CD4-positive, alpha-beta T cell treated with Interleukin-15 for 4 hours (primary cell): ENCODE measurements at regions not wholly inside any gene's neighbourhood (a gene's known extent, or its start where the extent isn't known, plus 50 kb on each side); places are given as distances from the start of the nearest gene placed in this dataset.
"Not testable (repeated sequence)": the region's sequence is repeated elsewhere in the genome, so short reads cannot be mapped to it uniquely, and the experiment has no call there.

Experiments
- DNase-seq: peaks from one replicate; pipeline ENCODE4 v3.0.0-alpha.2; 2020; ENCODE audit warnings: low spot score

- DNase-seq, result no peak
Measured at GRCh38 chr2:125364192-125364983, 1291.6 kb upstream of the GYPC start.

DNA sequence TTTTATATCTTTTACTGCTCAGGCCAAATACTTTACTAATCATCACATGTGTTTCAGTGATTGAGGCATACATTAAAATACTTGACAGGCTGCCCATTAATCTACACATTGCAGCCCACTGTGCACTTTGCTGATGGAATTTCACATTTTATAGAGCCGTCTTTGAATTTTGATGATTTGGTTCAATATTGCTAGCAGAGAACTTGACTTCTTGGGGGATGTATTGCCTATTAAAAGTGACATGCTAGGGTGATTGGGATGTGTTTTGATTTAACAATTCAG lies 1291.0 kb upstream of the GYPC start:
- no peak for DNase-seq

DNA sequence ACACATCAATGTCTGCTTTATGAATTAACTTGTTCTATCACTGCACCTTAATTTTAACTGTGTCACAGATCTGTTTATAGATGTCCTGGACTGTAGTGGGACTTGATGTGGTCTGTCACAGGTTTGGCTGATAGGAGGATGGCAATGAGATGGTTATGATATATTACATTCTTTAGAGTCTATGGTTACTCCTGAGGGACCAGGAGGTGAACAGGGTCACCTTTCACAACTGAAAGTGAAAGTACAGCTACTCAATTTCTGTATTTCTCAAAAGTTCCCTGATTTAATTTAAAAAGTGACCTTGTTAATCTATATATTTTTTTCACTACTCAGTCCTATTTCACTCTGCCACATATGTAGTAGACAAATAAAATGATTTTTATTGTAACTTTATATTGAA lies 1284.1 kb upstream of the GYPC start:
- no peak for DNase-seq

GRCh38 chr2:125373293-125373692 lies 1282.7 kb upstream of the GYPC start:
- no peak for DNase-seq

GRCh38 chr2:125386074-125386473 lies 1269.9 kb upstream of the GYPC start:
- DNase-seq, result no peak

GRCh38 chr2:125397535-125398251 lies 1258.3 kb upstream of the GYPC start:
- no peak for DNase-seq

DNA sequence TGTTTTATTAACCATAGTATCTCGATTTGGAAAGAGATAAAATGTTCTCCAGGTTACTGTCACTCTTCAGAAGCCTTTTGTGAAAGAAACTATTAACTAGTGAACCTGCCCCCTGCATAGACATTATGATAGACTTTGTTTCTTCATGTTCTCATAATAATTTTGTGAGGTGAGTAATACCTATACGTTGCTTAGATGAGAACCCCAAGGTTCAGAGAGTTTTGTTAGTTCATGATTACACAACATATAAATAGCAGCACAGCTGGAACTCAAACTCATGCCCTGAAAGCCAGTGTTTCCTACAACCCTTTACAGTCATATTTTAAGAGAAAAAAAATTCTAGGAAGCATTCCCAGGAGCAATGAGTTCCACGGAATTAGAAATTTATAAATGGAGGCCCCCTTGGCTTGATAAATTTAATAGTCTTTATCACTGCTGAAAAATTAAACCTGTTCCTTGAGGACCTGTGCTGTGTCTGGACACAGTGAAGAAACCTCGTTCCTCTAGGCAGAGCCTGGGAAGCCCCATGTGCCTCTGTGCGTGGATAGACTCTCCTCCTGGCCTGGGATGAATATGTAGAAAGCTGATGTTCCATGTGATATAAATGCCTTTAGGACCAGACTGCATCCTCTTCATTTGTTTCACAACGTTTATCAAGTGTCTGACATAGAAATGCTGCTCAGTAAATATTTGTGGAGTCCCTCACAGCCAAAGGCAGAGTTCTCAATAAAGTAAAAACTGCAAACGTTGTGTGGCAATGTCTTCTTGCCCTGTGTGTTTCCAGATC lies 1257.0 kb upstream of the GYPC start:
- no peak for DNase-seq

DNA sequence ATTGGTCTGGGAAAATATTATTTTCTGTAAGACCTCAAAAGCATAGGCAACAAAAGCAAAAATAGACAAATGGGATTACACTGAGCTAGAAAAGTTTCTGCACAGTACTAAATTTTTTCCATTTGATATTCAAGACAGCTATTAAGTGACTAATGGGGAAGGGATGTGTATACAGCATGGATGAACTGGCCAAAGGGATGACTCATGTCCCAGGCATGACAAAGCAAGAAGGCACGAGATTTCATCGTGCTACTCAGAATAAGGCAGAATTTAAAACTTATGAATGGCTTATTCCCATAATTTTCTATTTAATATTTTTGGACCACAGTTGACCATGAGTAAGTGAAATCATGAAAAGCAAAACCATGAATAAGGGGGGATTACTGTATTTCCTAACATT lies 1250.1 kb upstream of the GYPC start:
- DNase-seq, result no peak

DNA sequence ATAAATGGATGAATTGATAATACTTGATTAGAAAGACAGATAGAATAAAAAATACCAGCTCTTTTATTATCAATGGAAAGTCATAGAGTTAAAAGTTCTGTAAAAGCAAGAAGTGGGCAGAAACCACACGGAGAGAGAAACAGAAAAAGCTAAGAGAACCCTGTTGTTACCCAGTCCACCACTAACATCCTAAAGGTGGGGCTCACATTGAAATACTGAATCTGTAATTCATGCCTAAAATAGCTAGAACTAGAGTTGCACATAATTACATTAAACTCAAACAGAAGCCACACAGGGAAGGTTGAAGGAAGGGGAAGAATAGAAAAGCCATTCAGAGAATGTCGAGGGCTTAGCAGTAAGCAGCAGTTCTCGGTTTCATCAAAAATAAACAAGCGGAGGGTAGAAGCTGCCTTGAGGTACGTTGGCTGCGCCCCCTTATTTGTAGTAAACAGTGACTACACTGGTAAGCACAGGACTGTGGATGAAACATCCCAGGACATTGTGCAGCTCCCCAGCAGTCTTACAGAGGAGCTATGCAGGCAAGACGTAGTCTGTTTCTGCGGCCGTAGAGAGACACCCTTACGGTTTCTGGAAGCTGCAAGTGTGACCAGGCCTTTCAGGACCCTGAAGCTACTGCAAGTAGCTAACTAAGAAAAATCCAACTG lies 1247.0 kb upstream of the GYPC start:
- no peak for DNase-seq

DNA sequence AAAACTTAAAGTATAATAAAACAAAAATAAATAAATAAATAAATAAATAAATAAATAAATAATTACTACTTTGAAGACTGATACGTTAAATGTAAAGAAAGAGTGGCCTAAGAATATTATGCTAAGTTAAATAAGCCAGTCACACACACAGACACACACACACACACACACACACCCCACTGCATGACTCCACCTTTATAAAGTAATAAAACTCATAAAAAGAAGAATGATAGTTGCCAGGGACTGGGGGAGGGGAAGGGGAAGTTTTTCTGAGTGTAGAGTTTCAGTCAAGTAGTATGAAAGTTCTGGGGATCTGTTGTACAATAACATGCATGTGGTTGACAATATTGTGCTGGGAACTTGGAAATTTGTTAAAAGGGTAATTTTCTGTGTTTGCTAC lies 1237.5 kb upstream of the GYPC start:
- DNase-seq, result no peak

GRCh38 chr2:125422198-125422770 lies 1233.7 kb upstream of the GYPC start:
- not testable (repeated sequence) for DNase-seq

GRCh38 chr2:125424266-125424785 lies 1231.6 kb upstream of the GYPC start:
- no peak for DNase-seq

DNA sequence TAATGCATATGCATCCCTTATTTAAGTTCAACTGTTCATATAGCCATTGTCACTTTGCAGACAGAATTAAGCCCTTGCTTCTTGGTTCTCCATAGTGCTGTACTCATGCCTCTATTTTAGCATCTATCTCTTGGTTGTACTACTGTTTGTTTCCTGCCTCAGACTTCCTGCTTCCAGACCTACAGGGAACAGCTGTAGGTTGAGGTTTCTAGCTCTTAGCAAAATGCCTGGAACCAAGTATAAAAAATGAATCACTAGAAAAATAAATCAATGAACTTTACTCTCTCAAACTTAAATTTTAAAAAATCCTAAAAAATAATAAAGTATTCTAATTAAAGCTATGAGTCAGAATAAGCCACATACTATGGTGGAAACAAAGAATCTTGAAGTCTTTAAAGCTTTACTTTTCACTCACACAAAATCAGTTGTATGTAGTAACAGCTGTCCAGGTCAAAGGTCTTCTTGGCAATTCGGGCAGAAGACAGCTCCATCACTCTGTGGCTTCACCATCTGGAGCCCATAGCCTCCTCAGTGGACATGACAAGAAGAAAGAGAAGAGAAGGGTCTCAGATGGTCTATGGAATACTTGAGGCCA lies 1228.1 kb upstream of the GYPC start:
- no peak for DNase-seq

GRCh38 chr2:125444106-125444505 lies 1211.9 kb upstream of the GYPC start:
- DNase-seq, result no peak

- DNase-seq, result no peak
Measured at GRCh38 chr2:125445495-125445894, 1210.5 kb upstream of the GYPC start.

DNA sequence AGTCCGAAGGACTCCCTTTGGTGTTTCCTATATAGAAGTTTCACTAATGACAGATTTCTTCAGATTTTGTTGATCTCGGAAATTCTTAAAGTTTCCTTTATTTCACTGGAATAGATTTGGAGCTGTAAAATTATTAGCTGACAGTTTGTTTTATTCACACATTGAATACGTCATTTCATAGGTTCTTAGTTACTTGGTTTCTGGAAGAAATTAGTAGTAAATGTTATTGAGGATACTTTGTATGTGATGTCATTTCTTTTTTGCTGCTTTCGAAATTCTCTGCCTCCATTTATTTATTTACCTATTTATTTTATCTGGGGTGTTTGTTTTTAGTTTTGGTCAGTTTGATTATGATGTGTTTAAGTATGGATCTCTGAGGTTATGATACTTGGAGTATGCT lies 1205.9 kb upstream of the GYPC start:
- no peak for DNase-seq

GRCh38 chr2:125455110-125455509 lies 1200.8 kb upstream of the GYPC start:
- DNase-seq, result no peak

- DNase-seq, result no peak
Measured at GRCh38 chr2:125456693-125457363, 1199.1 kb upstream of the GYPC start.

DNA sequence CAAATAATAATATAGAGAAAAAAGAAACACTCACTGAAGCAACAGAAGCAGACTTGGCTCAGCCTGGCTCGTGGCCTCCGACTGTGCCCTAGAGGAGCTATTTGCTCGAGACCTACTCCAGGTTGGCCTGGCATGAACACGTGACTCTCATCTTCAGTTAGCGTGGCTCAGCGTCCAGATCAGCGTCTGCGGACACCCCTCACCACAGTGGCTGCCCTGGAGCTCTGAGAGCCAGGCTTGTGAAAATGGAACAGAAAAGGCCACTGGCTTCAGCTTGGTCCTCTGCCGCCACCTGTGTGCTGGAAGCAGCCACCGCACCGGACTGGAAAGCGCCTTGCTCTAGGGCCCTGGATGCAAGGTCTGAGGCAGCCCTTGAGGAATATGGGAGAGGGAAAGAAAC lies 1184.0 kb upstream of the GYPC start:
- no peak for DNase-seq

DNA sequence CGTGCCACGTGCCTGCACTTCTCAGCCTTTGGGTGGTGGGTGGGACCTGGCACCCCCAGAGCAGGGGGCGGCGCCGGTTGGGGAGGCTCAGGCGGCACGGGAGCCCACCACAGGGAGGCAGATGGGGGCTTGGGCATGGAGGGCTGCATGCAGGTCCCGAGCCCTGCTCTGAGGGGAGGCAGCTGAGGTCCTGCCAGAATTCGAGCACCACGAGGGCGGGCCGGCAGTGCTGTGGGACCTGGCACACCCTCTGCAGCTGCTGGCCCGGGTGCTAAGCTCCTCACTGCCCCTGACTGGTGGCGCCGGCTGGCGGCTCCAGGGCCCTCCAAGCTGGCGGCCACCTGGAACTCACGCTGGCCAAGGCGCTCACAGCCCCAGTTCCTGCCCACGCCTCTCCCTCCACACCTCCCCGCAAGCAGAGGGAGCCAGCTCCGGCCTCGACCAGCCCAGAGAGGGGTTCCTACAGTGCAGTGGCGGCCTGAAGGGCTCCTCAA lies 1176.8 kb upstream of the GYPC start:
- no peak for DNase-seq

DNA sequence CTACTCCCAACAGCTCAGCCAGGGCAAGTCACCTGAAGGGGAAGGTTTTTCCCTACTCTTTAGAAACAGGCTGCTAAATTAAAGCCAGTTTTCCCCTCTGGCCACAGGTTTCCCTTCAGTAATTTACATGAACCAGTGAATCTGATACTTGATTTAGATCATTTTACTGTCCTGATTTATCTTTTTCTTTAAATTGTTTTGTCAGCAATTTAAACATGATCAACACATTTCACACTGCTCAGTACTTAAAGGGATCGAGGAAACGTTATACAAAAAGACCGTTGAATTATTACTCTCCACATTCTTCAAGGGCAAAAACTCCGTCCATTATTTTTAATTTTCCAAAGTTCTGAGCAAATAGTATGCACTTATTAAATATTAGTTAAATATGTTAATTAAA lies 1165.7 kb upstream of the GYPC start:
- DNase-seq, result no peak
